GM23248 (cell line): ENCODE measurements at regions not wholly inside any gene's neighbourhood (a gene's known extent, or its start where the extent isn't known, plus 50 kb on each side); places are given as distances from the start of the nearest gene placed in this dataset.

Source experiments
- DNase-seq: peaks from one replicate; pipeline ENCODE4 v3.0.0-alpha.2; 2015
- H2AFZ ChIP-seq: fragments of 200-600 bp; sonication (generic); 2 replicates; pipeline ENCODE4 v1.6.1; 2016; ENCODE audit warnings: antibody characterized with exemption
- H3F3A ChIP-seq: fragments of 200-600 bp; sonication (generic); 2 replicates; pipeline ENCODE4 v1.6.1; 2016; ENCODE audit warnings: mild to moderate bottlenecking, antibody characterized with exemption, mixed run types; ENCODE audit not compliant: insufficient read depth
- H3K27ac ChIP-seq: fragments of 200-600 bp; sonication (generic); 2 replicates; pipeline ENCODE4 v1.5.1; 2016; ENCODE audit warnings: mild to moderate bottlenecking
- H3K27me3 ChIP-seq: fragments of 200-600 bp; sonication (generic); replicated peaks from 2 replicates; pipeline ENCODE4 v1.6.1; 2016; ENCODE audit warnings: mild to moderate bottlenecking; ENCODE audit not compliant: insufficient read depth
- H3K36me3 ChIP-seq: fragments of 200-600 bp; sonication (generic); 2 replicates; pipeline ENCODE4 v1.6.1; 2016; ENCODE audit warnings: low read depth, mild to moderate bottlenecking
- H3K4me1 ChIP-seq: fragments of 200-600 bp; sonication (generic); 2 replicates; pipeline ENCODE4 v1.6.1; 2016; ENCODE audit warnings: mild to moderate bottlenecking; ENCODE audit not compliant: insufficient read depth
- H3K4me2 ChIP-seq: fragments of 200-600 bp; sonication (generic); one replicate; pipeline ENCODE4 v1.6.1; 2016; ENCODE audit warnings: mild to moderate bottlenecking; ENCODE audit not compliant: unreplicated experiment
- H3K4me3 ChIP-seq: fragments of 200-600 bp; sonication (generic); 2 replicates; pipeline ENCODE4 v1.5.1; 2016; ENCODE audit warnings: mild to moderate bottlenecking
- H3K79me2 ChIP-seq: fragments of 200-600 bp; sonication (generic); 2 replicates; pipeline ENCODE4 v1.6.1; 2016; ENCODE audit warnings: mild to moderate bottlenecking; ENCODE audit not compliant: insufficient read depth
- H3K9ac ChIP-seq: fragments of 200-600 bp; sonication (generic); 2 replicates; pipeline ENCODE4 v1.6.1; 2016; ENCODE audit warnings: mild to moderate bottlenecking
- H3K9me2 ChIP-seq: fragments of 200-600 bp; sonication (generic); 2 replicates; pipeline ENCODE4 v1.6.1; 2016; ENCODE audit warnings: mixed run types, mild to moderate bottlenecking, moderate library complexity; ENCODE audit not compliant: insufficient read depth
- H3K9me3 ChIP-seq: fragments of 200-600 bp; sonication (generic); one replicate; pipeline ENCODE4 v1.6.1; 2017; ENCODE audit warnings: low read depth
- H4K20me1 ChIP-seq: fragments of 200-600 bp; sonication (generic); 2 replicates; pipeline ENCODE4 v1.6.0; 2016; ENCODE audit not compliant: insufficient read depth
- EZH2 ChIP-seq: fragments of 200-600 bp; sonication (generic); IDR thresholded peaks from 2 replicates; pipeline ENCODE4 v1.6.1; 2018; ENCODE audit warnings: antibody characterized with exemption, mild to moderate bottlenecking; ENCODE audit not compliant: insufficient read depth, poor library complexity, severe bottlenecking
- EZH2phosphoT487 ChIP-seq: fragments of 200-600 bp; sonication (generic); IDR thresholded peaks from 2 replicates; pipeline ENCODE4 v1.6.1; 2018; ENCODE audit warnings: antibody characterized with exemption, moderate library complexity, mild to moderate bottlenecking, low read depth; ENCODE audit not compliant: insufficient read depth
- WGBS, 2 experiments: methylation state at CpG; one replicate each; pipeline ENCODE4 v1.1.6; 2015 to 2017; ENCODE audit warnings: low lambda C conversion rate in 2 of 2, low coverage in 1 of 2; ENCODE audit errors: missing lambda C conversion rate in 2 of 2; 5-methylcytosine and 5-hydroxymethylcytosine counted together
- in situ Hi-C: fragments of 300-500 bp; cut with MboI; formaldehyde crosslinking; loops from 2 replicates; pipeline ENCODE4 v1.15.0; 2020

GRCh38 chr20:48220033-48220633 is 434.9 kb upstream of the SULF2 start:
- no peaks in the 10 kb centered on the region for H3K4me1 ChIP-seq
- no peak overlapping the region for H3K27ac ChIP-seq
- 50 to 51% methylated on average over 6 of the region's 6 CpGs for WGBS, 2 experiments
- H3K27me3 ChIP-seq = peaks cover 4% of the 10 kb centered on the region; the same call in 1 of the 2 replicates
- no peak overlapping the region for H3K4me2 ChIP-seq
- H3K9me2 ChIP-seq = no peaks in the 10 kb centered on the region
- no peaks in the 10 kb centered on the region for H3K36me3 ChIP-seq
- no peaks in the 10 kb centered on the region for H4K20me1 ChIP-seq
- in situ Hi-C loops = loop anchor here (10.0 to 25.0 kb wide), 2 partner anchors 65 to 392 kb away; no protein-coding TSS in a partner anchor
- TF ChIP-seq EZH2phosphoT487 = no peak
- no peak for TF ChIP-seq EZH2
- no peaks in the 10 kb centered on the region for H3F3A ChIP-seq
- no peak overlapping the region for H2AFZ ChIP-seq
- H3K9ac ChIP-seq = no peak overlapping the region
- no peaks in the 10 kb centered on the region for H3K9me3 ChIP-seq
- no peak for DNase-seq
- no peaks in the 10 kb centered on the region for H3K79me2 ChIP-seq
- H3K4me3 ChIP-seq = no peak overlapping the region

GRCh38 chr20:48219306-48219705 is 434.0 kb upstream of the SULF2 start:
- Histone ChIP-seq H3K36me3 (no peaks in the 10 kb centered on the region), H3K79me2 (no peaks in the 10 kb centered on the region), H4K20me1 (no peaks in the 10 kb centered on the region), H3K4me3 (no peak overlapping the region), H2AFZ (no peak overlapping the region), H3K9ac (no peak overlapping the region), H3K9me3 (no peaks in the 10 kb centered on the region), H3K27me3 (peaks cover 4% of the 10 kb centered on the region; the same call in 1 of the 2 replicates), H3K4me2 (no peak overlapping the region), H3K4me1 (no peaks in the 10 kb centered on the region), H3F3A (no peaks in the 10 kb centered on the region), H3K27ac (no peak overlapping the region), H3K9me2 (no peaks in the 10 kb centered on the region)
- WGBS, 2 experiments = 47 to 60% methylated on average over 5 of the region's 5 CpGs
- no peak for DNase-seq
- in situ Hi-C loops = loop anchor here (25.0 kb wide), 1 partner anchor 393 kb away; no protein-coding TSS in a partner anchor
- TF ChIP-seq EZH2phosphoT487 (no peak), EZH2 (no peak)

DNA sequence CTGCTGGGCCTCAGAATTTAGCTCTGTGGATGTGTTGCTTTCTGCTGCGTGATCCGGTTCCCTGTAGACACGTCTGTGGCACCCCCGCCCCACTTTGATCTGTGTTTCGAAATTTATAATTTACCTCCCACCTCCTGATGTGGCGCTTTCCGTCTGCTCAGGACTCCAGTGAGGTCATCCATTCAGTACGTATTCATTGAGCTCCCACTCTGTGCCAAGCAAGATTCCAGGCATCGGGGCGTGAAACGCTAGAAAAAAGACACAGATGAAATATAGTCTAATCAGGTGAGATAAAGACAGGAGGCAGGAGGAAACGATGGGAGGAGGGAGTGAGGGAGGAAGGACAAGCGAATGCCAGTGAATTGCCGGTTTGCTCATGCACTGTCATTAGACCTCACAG is 431.9 kb upstream of the SULF2 start:
- Histone ChIP-seq H3K27ac (no peak overlapping the region), H3K4me1 (no peaks in the 10 kb centered on the region), H3K9ac (no peak overlapping the region), H3K36me3 (no peaks in the 10 kb centered on the region), H3K9me3 (no peaks in the 10 kb centered on the region), H3K79me2 (no peaks in the 10 kb centered on the region), H2AFZ (no peak overlapping the region), H3K27me3 (peaks cover 4% of the 10 kb centered on the region; the same call in 1 of the 2 replicates), H3K4me2 (no peak overlapping the region), H3K4me3 (no peak overlapping the region), H4K20me1 (no peaks in the 10 kb centered on the region), H3K9me2 (no peaks in the 10 kb centered on the region), H3F3A (no peaks in the 10 kb centered on the region)
- no peak for DNase-seq
- 57% methylated on average over 14 of the region's 14 CpGs for WGBS, 2 experiments
- no peak for TF ChIP-seq EZH2
- no peak for TF ChIP-seq EZH2phosphoT487
- in situ Hi-C loops = loop anchor here (25.0 kb wide), 1 partner anchor 395 kb away; no protein-coding TSS in a partner anchor

- Histone ChIP-seq H4K20me1 (no peaks in the 10 kb centered on the region), H3K4me1 (no peaks in the 10 kb centered on the region), H3K4me2 (no peak overlapping the region), H3K9me2 (no peaks in the 10 kb centered on the region), H3F3A (no peaks in the 10 kb centered on the region), H2AFZ (no peak overlapping the region), H3K27ac (no peak overlapping the region), H3K79me2 (no peaks in the 10 kb centered on the region), H3K9ac (no peak overlapping the region), H3K36me3 (no peaks in the 10 kb centered on the region), H3K27me3 (peaks cover 4% of the 10 kb centered on the region; the same call in 1 of the 2 replicates), H3K4me3 (no peak overlapping the region), H3K9me3 (no peaks in the 10 kb centered on the region)
- in situ Hi-C loops = loop anchor here (25.0 kb wide), 1 partner anchor 397 kb away; no protein-coding TSS in a partner anchor
- TF ChIP-seq EZH2 (no peak), EZH2phosphoT487 (no peak)
- DNase-seq = no peak
- 29 to 34% methylated on average over 8 of the region's 8 CpGs for WGBS, 2 experiments
Observed at GRCh38 chr20:48215536-48215935, 430.3 kb upstream of the SULF2 start.
